ENCODE measurements at regions not wholly inside any gene's neighbourhood (a gene's known extent, or its start where the extent isn't known, plus 50 kb on each side); places are given as distances from the start of the nearest gene placed in this dataset.
A peak's percentile ranks its signal among the peaks of the same experiment; 100 is the strongest.

GRCh38 chr4:153034681-153035080 lies 98.6 kb downstream of the FHDC1 start:
- peak; percentile 5 for DNase-seq (ENCODE audit: low read depth)
- no peak overlapping the region for H3K4me3 ChIP-seq (ENCODE audit: low read length)
- TF ChIP-seq CTCF (conservative IDR thresholded peaks at IDR 0.05; ENCODE audit: low read depth, low read length): no peak

GRCh38 chr4:153036931-153037482 lies 100.9 kb downstream of the FHDC1 start:
- no peak for TF ChIP-seq CTCF (conservative IDR thresholded peaks at IDR 0.05; ENCODE audit: low read depth, low read length)
- DNase-seq (ENCODE audit: low read depth): no peak
- H3K4me3 ChIP-seq (ENCODE audit: low read length): no peak overlapping the region

GRCh38 chr4:153038623-153039311 lies 102.6 kb downstream of the FHDC1 start:
- no peak for TF ChIP-seq CTCF (conservative IDR thresholded peaks at IDR 0.05; ENCODE audit: low read depth, low read length)
- no peak for DNase-seq (ENCODE audit: low read depth)
- H3K4me3 ChIP-seq (ENCODE audit: low read length): no peak overlapping the region

- DNase-seq (ENCODE audit: low read depth): no peak
- no peak overlapping the region for H3K4me3 ChIP-seq (ENCODE audit: low read length)
- TF ChIP-seq CTCF (conservative IDR thresholded peaks at IDR 0.05; ENCODE audit: low read depth, low read length): no peak
Observed at GRCh38 chr4:153039542-153040185, 103.5 kb downstream of the FHDC1 start.

- no peak for DNase-seq (ENCODE audit: low read depth)
Observed at GRCh38 chr4:153040677-153041076, 104.6 kb downstream of the FHDC1 start.

GRCh38 chr4:153044036-153044435 lies 107.9 kb downstream of the FHDC1 start:
- DNase-seq (ENCODE audit: low read depth): no peak
- TF ChIP-seq CTCF (conservative IDR thresholded peaks at IDR 0.05; ENCODE audit: low read depth, low read length): no peak
- H3K4me3 ChIP-seq (ENCODE audit: low read length): no peak overlapping the region

More at GRCh38 chr4:153040677-153041076, 104.6 kb downstream of the FHDC1 start:
- no peak for TF ChIP-seq CTCF (conservative IDR thresholded peaks at IDR 0.05; ENCODE audit: low read depth, low read length)
- H3K4me3 ChIP-seq (ENCODE audit: low read length): no peak overlapping the region

Data from retinal pigment epithelial cell (primary cell).